ENCODE measurements at regions not wholly inside any gene's neighbourhood (a gene's known extent, or its start where the extent isn't known, plus 50 kb on each side); places are given as distances from the start of the nearest gene placed in this dataset.

- no peak for TF ChIP-seq ZFX (IDR thresholded peaks at IDR 0.05)
- TF ChIP-seq CTCF (conservative IDR thresholded peaks at IDR 0.05): no peak
- H3K27ac ChIP-seq: no peak overlapping the region
Measured at GRCh38 chr1:119318466-119319309, 49.9 kb upstream of the HAO2 start.
